Neural cell (in vitro differentiated cells): ENCODE measurements at regions not wholly inside any gene's neighbourhood (a gene's known extent, or its start where the extent isn't known, plus 50 kb on each side); places are given as distances from the start of the nearest gene placed in this dataset.

Source experiments
- H2AFZ ChIP-seq: fragments of 200-600, 300-800 bp; sonication (generic), shearing (Covaris generic); 2 replicates; pipeline ENCODE4 v1.6.0; 2014; ENCODE audit warnings: low read depth, mild to moderate bottlenecking, antibody characterized with exemption, low read length, moderate library complexity
- H3F3A ChIP-seq: fragments of 200-600 bp; shearing (Covaris generic); 2 replicates; pipeline ENCODE4 v1.6.1; 2016; ENCODE audit warnings: mild to moderate bottlenecking, moderate library complexity, mixed read lengths, antibody characterized with exemption, low read length; ENCODE audit not compliant: insufficient read depth, poor library complexity, severe bottlenecking
- H3K27ac ChIP-seq: fragments of 200-600, 300-800 bp; sonication (generic), shearing (Covaris generic); 2 replicates; pipeline ENCODE4 v1.5.1; 2014; ENCODE audit warnings: mild to moderate bottlenecking, low read length, moderate library complexity
- H3K27me3 ChIP-seq: fragments of 300-800, 200-600 bp; sonication (generic), shearing (Covaris generic); 2 replicates; pipeline ENCODE4 v1.6.0; 2014; ENCODE audit warnings: mild to moderate bottlenecking, low read depth, low read length, moderate library complexity; ENCODE audit not compliant: insufficient read depth
- H3K36me3 ChIP-seq: fragments of 300-800, 200-600 bp; sonication (generic), shearing (Covaris generic); 2 replicates; pipeline ENCODE4 v1.5.1; 2014; ENCODE audit warnings: mild to moderate bottlenecking, antibody characterized with exemption, low read length, moderate library complexity; ENCODE audit not compliant: insufficient read depth
- H3K4me2 ChIP-seq: fragments of 300-800, 200-600 bp; sonication (generic), shearing (Covaris generic); 2 replicates; pipeline ENCODE4 v1.6.0; 2014; ENCODE audit warnings: mild to moderate bottlenecking, low read length
- H3K4me3 ChIP-seq: fragments of 300-800, 200-600 bp; sonication (generic), shearing (Covaris generic); 2 replicates; pipeline ENCODE4 v1.5.1; 2014; ENCODE audit warnings: mild to moderate bottlenecking, low read length, moderate library complexity
- H3K79me2 ChIP-seq: fragments of 200-600 bp; shearing (Covaris generic); replicated peaks from 2 replicates; pipeline ENCODE4 v1.6.0; 2014; ENCODE audit warnings: mild to moderate bottlenecking, low read length, moderate library complexity; ENCODE audit not compliant: insufficient read depth
- H3K9ac ChIP-seq: fragments of 300-800, 200-600 bp; sonication (generic), shearing (Covaris generic); 2 replicates; pipeline ENCODE4 v1.6.1; 2016; ENCODE audit warnings: mild to moderate bottlenecking, low read length, mixed read lengths
- H3K9me2 ChIP-seq: fragments of 200-600 bp; shearing (Covaris generic); 2 replicates; pipeline ENCODE4 v1.6.1; 2016; ENCODE audit warnings: mild to moderate bottlenecking, low read length, mixed read lengths; ENCODE audit not compliant: insufficient read depth
- H3K9me3 ChIP-seq: fragments of 200-600, 300-800 bp; sonication (generic), shearing (Covaris generic); 2 replicates; pipeline ENCODE4 v1.6.1; 2016; ENCODE audit warnings: mild to moderate bottlenecking, mixed run types, low read length, moderate library complexity, mixed read lengths
- H4K20me1 ChIP-seq: fragments of 200-600 bp; shearing (Covaris generic); 2 replicates; pipeline ENCODE4 v1.6.1; 2016; ENCODE audit warnings: mild to moderate bottlenecking, mixed run types; ENCODE audit not compliant: insufficient read depth
- EP300 ChIP-seq: fragments of 450-650 bp; conservative IDR thresholded peaks from 2 replicates; pipeline ENCODE4 v1.6.1; 2014; ENCODE audit warnings: antibody characterized with exemption, mild to moderate bottlenecking, moderate library complexity; ENCODE audit not compliant: poor library complexity, severe bottlenecking
- EZH2 ChIP-seq: fragments of 200-600, 300-800 bp; shearing (Covaris generic), sonication (generic); IDR thresholded peaks from 2 replicates; pipeline ENCODE4 v1.6.1; 2014; ENCODE audit warnings: antibody characterized with exemption, low read length, borderline replicate concordance, mild to moderate bottlenecking; ENCODE audit not compliant: insufficient read depth, poor library complexity, severe bottlenecking
- MXI1 ChIP-seq: fragments of 450-650 bp; conservative IDR thresholded peaks from 2 replicates; pipeline ENCODE4 v1.6.1; 2014; ENCODE audit warnings: antibody characterized with exemption, mild to moderate bottlenecking; ENCODE audit not compliant: poor library complexity, severe bottlenecking
- POLR2AphosphoS5 ChIP-seq: IDR thresholded peaks from 2 replicates; pipeline ENCODE4 v1.6.1; 2012
- RAD21 ChIP-seq: fragments of 450-650 bp; conservative IDR thresholded peaks from 2 replicates; pipeline ENCODE4 v1.6.1; 2014; ENCODE audit warnings: antibody characterized with exemption, mild to moderate bottlenecking, moderate library complexity
- REST ChIP-seq: IDR thresholded peaks from 2 replicates; pipeline ENCODE4 v1.6.1; 2012; ENCODE audit warnings: borderline replicate concordance
- SMC3 ChIP-seq: fragments of 450-650 bp; conservative IDR thresholded peaks from 2 replicates; pipeline ENCODE4 v1.6.1; 2014; ENCODE audit warnings: antibody characterized with exemption, mild to moderate bottlenecking, moderate library complexity; ENCODE audit not compliant: poor library complexity
- TAF1 ChIP-seq: IDR thresholded peaks from 2 replicates; pipeline ENCODE4 v1.6.1; 2012; ENCODE audit warnings: low read depth
- TF ChIP-seq, protein P1 (sequence below): fragments of 450-650 bp; IDR thresholded peaks from 2 replicates; pipeline ENCODE4 v1.5.1; 2014; ENCODE audit warnings: antibody characterized with exemption, mild to moderate bottlenecking, moderate library complexity; ENCODE audit not compliant: poor library complexity, severe bottlenecking

DNA sequence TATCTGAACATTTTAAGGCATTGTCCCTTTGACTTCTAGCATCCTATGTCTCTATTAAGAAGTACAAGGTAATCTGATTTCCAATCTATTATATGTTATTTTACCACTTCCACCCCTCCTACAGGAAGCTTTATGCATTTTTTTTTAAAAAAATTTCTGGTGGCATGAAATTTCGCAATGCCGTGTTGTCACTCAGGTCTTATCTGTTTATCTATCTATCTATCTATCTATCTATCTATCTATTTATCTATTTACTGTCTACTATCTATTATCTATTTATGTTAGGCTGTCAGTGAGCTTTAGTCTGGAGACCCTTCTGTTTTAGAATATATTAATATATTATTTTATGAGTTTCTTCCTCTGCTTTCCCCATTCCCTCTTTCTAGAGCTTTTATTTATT lies 125.3 kb upstream of the FAM9C start:
- no peaks in the 10 kb centered on the region for H3F3A ChIP-seq
- no peak for TF ChIP-seq RAD21
- H3K27me3 ChIP-seq, result no peaks in the 10 kb centered on the region
- H3K4me3 ChIP-seq, result no peak overlapping the region
- no peak overlapping the region for H3K4me2 ChIP-seq
- H3K9me2 ChIP-seq, result no peaks in the 10 kb centered on the region
- no peaks in the 10 kb centered on the region for H3K9me3 ChIP-seq
- H3K27ac ChIP-seq, result no peak overlapping the region
- H4K20me1 ChIP-seq, result no peaks in the 10 kb centered on the region
- no peak overlapping the region for H3K9ac ChIP-seq
- H2AFZ ChIP-seq, result no peak overlapping the region
- H3K36me3 ChIP-seq, result no peaks in the 10 kb centered on the region
- no peaks in the 10 kb centered on the region for H3K79me2 ChIP-seq

- no peak overlapping the region for H3K4me2 ChIP-seq
- no peaks in the 10 kb centered on the region for H3K9me2 ChIP-seq
- no peak overlapping the region for H2AFZ ChIP-seq
- H3K36me3 ChIP-seq, result no peaks in the 10 kb centered on the region
- H3K27me3 ChIP-seq, result no peaks in the 10 kb centered on the region
- H4K20me1 ChIP-seq, result no peaks in the 10 kb centered on the region
- H3K9ac ChIP-seq, result no peak overlapping the region
- no peaks in the 10 kb centered on the region for H3K9me3 ChIP-seq
- TF ChIP-seq EZH2, result no peak
- TF ChIP-seq MXI1, result no peak
- TF ChIP-seq, protein P1, sequence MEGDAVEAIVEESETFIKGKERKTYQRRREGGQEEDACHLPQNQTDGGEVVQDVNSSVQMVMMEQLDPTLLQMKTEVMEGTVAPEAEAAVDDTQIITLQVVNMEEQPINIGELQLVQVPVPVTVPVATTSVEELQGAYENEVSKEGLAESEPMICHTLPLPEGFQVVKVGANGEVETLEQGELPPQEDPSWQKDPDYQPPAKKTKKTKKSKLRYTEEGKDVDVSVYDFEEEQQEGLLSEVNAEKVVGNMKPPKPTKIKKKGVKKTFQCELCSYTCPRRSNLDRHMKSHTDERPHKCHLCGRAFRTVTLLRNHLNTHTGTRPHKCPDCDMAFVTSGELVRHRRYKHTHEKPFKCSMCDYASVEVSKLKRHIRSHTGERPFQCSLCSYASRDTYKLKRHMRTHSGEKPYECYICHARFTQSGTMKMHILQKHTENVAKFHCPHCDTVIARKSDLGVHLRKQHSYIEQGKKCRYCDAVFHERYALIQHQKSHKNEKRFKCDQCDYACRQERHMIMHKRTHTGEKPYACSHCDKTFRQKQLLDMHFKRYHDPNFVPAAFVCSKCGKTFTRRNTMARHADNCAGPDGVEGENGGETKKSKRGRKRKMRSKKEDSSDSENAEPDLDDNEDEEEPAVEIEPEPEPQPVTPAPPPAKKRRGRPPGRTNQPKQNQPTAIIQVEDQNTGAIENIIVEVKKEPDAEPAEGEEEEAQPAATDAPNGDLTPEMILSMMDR, result no peak
- TF ChIP-seq REST, result no peak
- no peak for TF ChIP-seq TAF1
- H3F3A ChIP-seq, result no peaks in the 10 kb centered on the region
- H3K79me2 ChIP-seq, result no peaks in the 10 kb centered on the region
- H3K4me3 ChIP-seq, result no peak overlapping the region
- H3K27ac ChIP-seq, result no peak overlapping the region
Measured at GRCh38 chrX:13168269-13168668, 123.8 kb upstream of the FAM9C start.

DNA sequence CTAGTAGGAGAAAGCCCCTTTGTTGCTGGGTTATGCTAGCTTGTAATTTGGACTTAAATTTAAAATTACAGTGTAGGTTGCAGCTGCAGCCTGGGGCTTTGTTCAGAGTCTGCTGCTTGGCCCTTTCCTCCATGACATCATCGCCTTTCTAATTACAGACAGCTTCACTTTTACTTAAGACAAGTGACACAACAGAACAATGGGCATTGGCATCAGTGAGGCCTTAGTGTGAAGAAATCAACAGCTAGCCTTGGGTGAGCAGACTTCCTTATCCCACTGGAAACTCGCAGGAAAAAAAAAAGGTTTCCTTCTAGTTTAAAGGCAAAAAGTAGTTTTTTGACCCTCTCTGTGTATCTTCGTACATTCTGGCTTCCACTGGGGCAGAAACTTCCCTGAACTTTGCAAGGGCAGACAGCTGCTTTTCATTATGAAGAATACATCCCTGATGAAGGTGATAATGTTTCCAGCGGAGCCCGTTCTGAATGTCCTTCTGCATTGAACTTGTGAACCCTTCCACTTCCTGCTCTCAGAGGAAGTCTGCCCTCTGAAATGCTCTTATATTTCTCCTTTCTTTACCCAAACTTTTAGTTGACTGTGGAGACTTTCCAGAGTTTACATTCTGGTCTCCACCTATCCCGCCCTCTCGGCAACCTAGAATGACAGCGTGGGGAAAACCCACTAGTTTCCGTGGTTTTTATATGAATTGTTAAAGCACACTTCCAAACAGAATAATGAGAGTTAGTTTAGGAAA lies 123.2 kb upstream of the FAM9C start:
- Histone ChIP-seq H3K27me3 (no peaks in the 10 kb centered on the region), H3K9me3 (no peaks in the 10 kb centered on the region), H3K4me2 (no peak overlapping the region), H4K20me1 (no peaks in the 10 kb centered on the region), H3K27ac (no peak overlapping the region), H3K4me3 (no peak overlapping the region), H2AFZ (no peak overlapping the region), H3K79me2 (no peaks in the 10 kb centered on the region), H3K9ac (no peak overlapping the region), H3F3A (no peaks in the 10 kb centered on the region), H3K36me3 (no peaks in the 10 kb centered on the region), H3K9me2 (no peaks in the 10 kb centered on the region)
- TF ChIP-seq TAF1, result no peak
- TF ChIP-seq SMC3, result no peak
- TF ChIP-seq EP300, result no peak
- no peak for TF ChIP-seq EZH2
- no peak for TF ChIP-seq MXI1
- TF ChIP-seq, protein P1, result no peak
- no peak for TF ChIP-seq POLR2AphosphoS5
- no peak for TF ChIP-seq RAD21
- TF ChIP-seq REST, result no peak
